SK-N-MC (cell line): ENCODE measurements at regions not wholly inside any gene's neighbourhood (a gene's known extent, or its start where the extent isn't known, plus 50 kb on each side); places are given as distances from the start of the nearest gene placed in this dataset.
"Not testable (repeated sequence)": the region's sequence is repeated elsewhere in the genome, so short reads cannot be mapped to it uniquely, and the experiment has no call there.

Experiments
- DNase-seq: peaks from one replicate; pipeline ENCODE4 v3.0.0-alpha.2; 2011; ENCODE audit warnings: low read depth, low spot score
- H3K27ac ChIP-seq: fragments of 200-600 bp; sonication (generic); 2 replicates; pipeline ENCODE4 v1.5.1; 2016; ENCODE audit warnings: mixed run types
- H3K36me3 ChIP-seq: fragments of 200-600 bp; sonication (generic); 2 replicates; pipeline ENCODE4 v1.6.1; 2017; ENCODE audit warnings: antibody characterized with exemption, low read length, mixed read lengths; ENCODE audit not compliant: insufficient read depth
- H3K4me3 ChIP-seq: fragments of 200-600 bp; sonication (generic); 2 replicates; pipeline ENCODE4 v1.5.1; 2016
- H3K9ac ChIP-seq: fragments of 200-600 bp; sonication (generic); 2 replicates; pipeline ENCODE4 v1.8.0; 2017; ENCODE audit warnings: mixed run types, mixed read lengths; ENCODE audit not compliant: insufficient read length
- H3K9me3 ChIP-seq: fragments of 200-600 bp; sonication (generic); 2 replicates; pipeline ENCODE4 v1.6.1; 2017; ENCODE audit warnings: low read depth, mild to moderate bottlenecking, antibody characterized with exemption, low read length, moderate library complexity, mixed read lengths
- EZH2 ChIP-seq: fragments of 200-600 bp; sonication (generic); IDR thresholded peaks from one replicate; pipeline ENCODE4 v1.6.1; 2017; ENCODE audit warnings: antibody characterized with exemption
- FOXP2 ChIP-seq: optimal IDR thresholded peaks from 2 replicates; pipeline ENCODE3; 2011; ENCODE audit warnings: mild to moderate bottlenecking, moderate library complexity; ENCODE audit not compliant: insufficient read depth; ENCODE audit errors: extremely low read length, control extremely low read depth
- POLR2AphosphoS5 ChIP-seq: IDR thresholded peaks from 2 replicates; pipeline ENCODE4 v1.6.1; 2012; ENCODE audit warnings: mild to moderate bottlenecking, low read depth, low read length, borderline replicate concordance

DNA sequence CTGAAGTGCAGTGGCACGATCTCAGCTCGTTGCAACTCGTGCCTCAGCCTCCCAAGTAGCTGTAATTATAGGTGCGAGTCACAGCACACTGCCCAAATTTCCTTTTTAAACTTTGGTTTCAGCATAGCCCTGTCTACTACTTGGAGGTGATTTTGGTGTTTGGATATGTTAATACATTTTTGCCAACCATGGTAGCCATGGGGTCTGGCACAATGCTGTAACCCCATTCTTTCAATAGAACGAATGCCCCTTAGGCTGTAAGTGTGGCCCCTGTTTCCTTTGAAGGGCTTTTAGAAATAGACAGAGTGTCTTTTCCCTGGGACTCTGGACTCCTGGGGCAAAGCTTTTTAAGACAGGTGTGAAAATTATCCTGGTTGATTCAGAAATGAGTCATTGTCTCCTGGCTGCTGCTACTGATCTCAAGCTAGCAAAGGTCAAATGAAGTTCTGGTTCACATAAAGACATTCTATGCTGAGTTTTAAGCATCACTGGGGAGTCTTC, 141.1 kb upstream of the RUNX1 start:
- Histone ChIP-seq H3K36me3 (no peaks in the 10 kb centered on the region), H3K27ac (no peak overlapping the region), H3K9me3 (no peaks in the 10 kb centered on the region), H3K9ac (no peak overlapping the region), H3K4me3 (no peak overlapping the region)
- DNase-seq: no peak
- TF ChIP-seq EZH2 (no peak), POLR2AphosphoS5 (no peak)

DNA sequence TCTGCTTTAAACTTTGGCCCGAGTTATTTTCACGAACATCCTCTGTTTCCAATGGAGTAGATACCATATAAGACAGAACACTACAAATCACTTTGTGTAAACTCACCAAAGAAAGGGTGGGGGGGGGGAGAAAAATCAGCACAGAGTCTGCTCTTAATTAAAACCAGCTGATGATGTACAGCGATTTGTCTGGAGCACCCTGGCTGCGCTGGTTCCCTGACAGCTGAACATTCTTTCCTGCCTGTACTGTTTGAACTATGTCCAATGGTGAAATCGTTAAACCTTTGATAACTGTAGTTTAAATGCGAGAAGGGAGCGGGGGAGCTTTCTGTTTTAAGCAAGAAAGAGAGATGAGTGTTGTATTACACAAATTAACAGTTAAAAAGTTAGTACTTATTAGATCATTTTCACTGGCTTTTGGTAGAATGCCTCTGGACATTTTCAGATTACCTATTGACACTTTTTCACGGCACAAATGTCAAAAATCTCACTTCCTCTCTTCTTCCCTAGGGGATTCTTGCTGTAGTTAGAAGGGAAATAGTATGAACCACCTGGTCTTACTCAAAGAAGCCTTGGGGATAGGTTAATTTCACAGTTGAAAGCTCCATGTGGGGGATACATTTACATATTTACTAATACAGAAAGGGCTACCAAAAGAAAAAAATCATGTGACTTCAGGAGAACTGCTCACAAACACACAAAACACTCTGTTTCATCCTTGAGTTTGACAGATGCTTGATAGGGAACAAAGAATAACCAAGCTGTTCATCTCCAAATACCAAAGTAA, 140.2 kb upstream of the RUNX1 start:
- TF ChIP-seq EZH2 (no peak), POLR2AphosphoS5 (no peak), FOXP2 (no peak)
- no peak for DNase-seq
- H3K36me3 ChIP-seq: no peaks in the 10 kb centered on the region
- no peak overlapping the region for H3K9ac ChIP-seq
- no peaks in the 10 kb centered on the region for H3K9me3 ChIP-seq
- H3K27ac ChIP-seq: no peak overlapping the region
- no peak overlapping the region for H3K4me3 ChIP-seq

DNA sequence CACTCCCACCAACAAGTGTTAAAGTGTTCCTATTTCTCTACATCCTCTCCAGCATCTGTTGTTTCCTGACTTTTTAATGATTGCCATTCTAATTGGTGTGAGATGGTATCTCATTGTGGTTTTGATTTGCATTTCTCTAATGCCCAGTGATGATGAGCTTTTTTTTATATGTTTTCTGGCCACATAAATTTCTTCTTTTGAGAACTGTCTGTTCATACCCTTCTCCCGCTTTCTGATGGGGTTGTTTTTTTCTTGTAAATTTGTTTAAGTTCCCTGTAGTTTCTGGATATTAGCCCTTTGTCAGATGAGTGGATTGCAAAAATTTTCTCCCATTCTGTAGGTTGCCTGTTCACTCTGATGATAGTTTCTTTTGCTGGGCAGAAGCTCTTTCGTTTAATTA, 134.3 kb upstream of the RUNX1 start:
- not testable (repeated sequence) for H3K9me3 ChIP-seq, DNase-seq, H3K9ac ChIP-seq, H3K4me3 ChIP-seq, H3K36me3 ChIP-seq, H3K27ac ChIP-seq

DNA sequence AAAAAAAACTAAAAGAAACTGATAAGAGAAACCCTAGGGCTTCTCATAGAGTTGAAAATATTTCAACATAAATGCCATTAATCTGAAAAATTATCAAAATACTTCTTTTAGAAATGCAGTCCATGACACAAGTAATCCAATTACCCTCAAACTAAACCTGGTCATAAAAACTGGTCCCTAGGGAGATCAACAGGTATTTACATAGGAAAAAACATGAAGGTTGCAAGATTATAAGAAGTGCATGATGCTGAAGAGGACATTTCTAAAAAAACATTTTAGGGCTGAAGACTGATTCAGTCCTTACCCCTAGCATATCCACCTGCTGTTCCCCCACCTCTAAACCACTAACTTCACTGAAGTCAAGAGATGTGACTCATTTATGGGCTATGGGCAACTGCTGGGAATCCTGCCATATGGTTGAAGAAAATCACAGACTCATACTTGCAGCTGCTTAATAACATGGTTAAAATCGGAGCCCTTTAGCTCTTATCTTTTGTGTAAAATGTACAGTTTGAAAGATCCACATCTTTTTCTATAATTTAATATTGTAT, 131.0 kb upstream of the RUNX1 start:
- H3K4me3 ChIP-seq: no peak overlapping the region
- H3K9ac ChIP-seq: no peak overlapping the region
- H3K27ac ChIP-seq: no peak overlapping the region
- H3K9me3 ChIP-seq: no peaks in the 10 kb centered on the region
- H3K36me3 ChIP-seq: no peaks in the 10 kb centered on the region
- TF ChIP-seq EZH2: no peak
- TF ChIP-seq FOXP2: no peak
- no peak for TF ChIP-seq POLR2AphosphoS5
- DNase-seq: no peak

DNA sequence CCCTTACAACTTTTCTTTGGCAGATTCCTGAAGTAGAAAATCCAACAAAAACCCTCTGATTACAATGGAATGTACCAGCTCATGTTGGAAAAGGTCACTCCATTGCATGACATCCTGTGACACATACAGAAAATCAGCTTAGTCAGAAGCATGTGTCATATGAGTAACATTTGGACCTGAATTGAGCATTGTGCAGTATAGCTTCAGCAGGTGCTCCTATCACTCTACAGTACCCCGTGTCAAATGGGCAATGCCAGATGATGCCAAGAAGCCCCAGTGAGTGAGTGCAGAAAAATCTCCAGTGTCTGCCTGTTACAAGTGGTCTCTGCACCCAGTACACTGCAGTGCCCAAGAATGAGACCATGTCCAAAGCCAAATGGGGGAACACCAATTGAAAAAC, 129.7 kb upstream of the RUNX1 start:
- no peaks in the 10 kb centered on the region for H3K36me3 ChIP-seq
- DNase-seq: no peak
- TF ChIP-seq FOXP2 (no peak), EZH2 (no peak)
- H3K9me3 ChIP-seq: no peaks in the 10 kb centered on the region
- H3K9ac ChIP-seq: no peak overlapping the region
- no peak overlapping the region for H3K4me3 ChIP-seq
- H3K27ac ChIP-seq: no peak overlapping the region

DNA sequence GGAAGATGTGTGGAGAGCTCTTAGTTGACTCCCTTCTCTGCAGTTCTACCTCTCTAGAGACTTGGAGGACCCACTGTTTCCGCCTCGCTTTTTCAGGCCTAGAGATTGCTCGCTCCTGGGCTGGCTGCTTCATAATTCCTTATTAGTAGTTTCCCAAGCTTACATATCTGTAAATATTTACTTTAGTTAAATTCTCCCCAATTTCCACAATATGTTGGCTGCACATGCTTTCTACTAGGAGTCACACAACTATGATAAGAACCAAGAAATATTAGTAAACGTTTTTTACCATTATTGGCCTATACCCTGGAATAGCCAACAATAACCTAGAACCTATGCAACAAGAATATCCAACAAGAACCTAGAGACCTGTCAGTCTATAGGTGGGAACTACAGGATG, 129.0 kb upstream of the RUNX1 start:
- no peaks in the 10 kb centered on the region for H3K9me3 ChIP-seq
- TF ChIP-seq FOXP2: no peak
- TF ChIP-seq POLR2AphosphoS5: no peak
- TF ChIP-seq EZH2: no peak
- no peak overlapping the region for H3K9ac ChIP-seq
- H3K36me3 ChIP-seq: no peaks in the 10 kb centered on the region
- H3K27ac ChIP-seq: no peak overlapping the region
- no peak overlapping the region for H3K4me3 ChIP-seq
- no peak for DNase-seq

DNA sequence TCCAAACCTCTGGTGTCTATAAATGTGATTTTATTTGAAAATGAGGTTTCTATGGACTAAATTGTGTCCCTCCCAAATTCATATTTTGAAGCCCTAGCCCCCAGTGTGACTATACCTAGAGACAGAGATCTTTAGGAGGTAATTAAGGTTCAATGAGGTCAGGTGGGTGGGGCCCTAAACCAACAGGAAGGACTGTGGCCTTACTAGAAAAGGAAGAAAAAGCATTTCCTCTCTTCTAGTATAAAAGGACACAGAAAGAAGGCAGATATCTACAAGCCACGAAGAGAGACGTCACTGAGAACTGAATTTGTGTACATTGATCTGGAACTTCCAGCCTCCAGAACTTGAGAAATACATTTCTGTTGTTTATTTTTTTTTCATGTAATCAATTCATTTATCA, 123.1 kb upstream of the RUNX1 start:
- DNase-seq: no peak

DNA sequence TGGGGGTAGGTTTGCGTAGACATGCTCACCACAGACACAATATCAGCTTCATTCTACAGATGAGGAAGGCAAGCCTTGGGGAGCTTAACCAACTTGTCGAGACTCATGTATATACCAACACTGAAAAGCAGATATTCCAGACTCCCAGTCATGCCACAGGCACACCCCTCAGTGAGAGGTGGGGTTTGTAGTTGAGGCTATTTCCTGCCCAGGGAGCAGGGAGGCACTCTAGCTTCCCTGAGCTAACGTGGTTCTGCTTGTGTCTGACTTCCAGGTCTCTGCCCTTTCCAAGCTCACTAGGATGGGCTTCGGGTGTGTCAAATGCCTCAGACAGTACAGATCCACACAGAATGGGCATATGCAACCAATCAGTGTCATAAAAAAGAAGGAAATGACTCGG, 122.3 kb upstream of the RUNX1 start:
- TF ChIP-seq EZH2: no peak
- H3K36me3 ChIP-seq: no peaks in the 10 kb centered on the region
- H3K9ac ChIP-seq: no peak overlapping the region
- H3K4me3 ChIP-seq: no peak overlapping the region
- no peak overlapping the region for H3K27ac ChIP-seq
- no peak for DNase-seq
- no peaks in the 10 kb centered on the region for H3K9me3 ChIP-seq

More for the DNA sequence above, 123.1 kb upstream of the RUNX1 start:
- Histone ChIP-seq H3K9me3 (no peaks in the 10 kb centered on the region), H3K27ac (no peak overlapping the region), H3K4me3 (no peak overlapping the region), H3K9ac (no peak overlapping the region), H3K36me3 (no peaks in the 10 kb centered on the region)
- TF ChIP-seq FOXP2 (no peak), POLR2AphosphoS5 (no peak), EZH2 (no peak)

DNA sequence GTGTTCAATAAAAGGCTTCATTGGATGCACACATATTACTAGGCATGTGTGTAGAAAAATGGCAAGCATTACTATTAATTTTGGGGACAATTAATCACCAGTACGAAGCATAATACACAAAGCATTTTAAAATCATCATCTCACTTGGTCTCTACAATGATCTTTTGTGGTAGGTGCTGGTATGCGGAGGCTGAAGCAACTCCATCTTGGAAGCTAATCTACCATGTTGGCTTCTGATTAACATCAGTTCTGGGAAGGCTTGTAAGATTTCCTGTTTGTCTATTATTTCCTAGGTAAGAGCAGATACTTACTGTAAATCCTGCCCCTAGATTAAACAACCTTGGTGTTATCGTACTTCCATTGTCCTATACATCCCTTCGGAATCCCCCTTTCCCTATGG, 121.7 kb upstream of the RUNX1 start:
- Histone ChIP-seq H3K4me3 (no peak overlapping the region), H3K36me3 (no peaks in the 10 kb centered on the region), H3K9ac (no peak overlapping the region), H3K9me3 (no peaks in the 10 kb centered on the region), H3K27ac (no peak overlapping the region)
- no peak for TF ChIP-seq EZH2
- no peak for TF ChIP-seq POLR2AphosphoS5
- no peak for TF ChIP-seq FOXP2
- DNase-seq: no peak

DNA sequence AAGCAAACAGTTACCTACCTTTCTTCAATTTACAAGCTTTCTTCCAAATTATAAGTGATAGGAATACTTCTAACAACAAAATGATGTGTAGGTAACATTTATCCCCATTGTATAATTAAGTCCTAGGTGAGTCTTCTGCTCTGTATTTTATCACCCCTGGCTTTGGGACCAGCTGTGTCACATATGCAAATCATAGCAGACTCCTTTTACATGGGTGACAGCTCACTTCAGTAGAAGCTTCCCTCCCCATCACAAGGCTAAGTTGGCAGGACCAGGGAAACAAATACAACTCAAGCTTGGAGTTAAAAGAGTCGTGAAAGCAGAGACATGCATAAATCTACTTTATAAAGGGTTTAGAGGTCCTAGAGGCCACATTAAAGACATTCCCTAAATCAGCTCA, 121.1 kb upstream of the RUNX1 start:
- no peak for DNase-seq
- no peak for TF ChIP-seq POLR2AphosphoS5
- no peak for TF ChIP-seq FOXP2
- no peak for TF ChIP-seq EZH2
- no peak overlapping the region for H3K4me3 ChIP-seq
- no peaks in the 10 kb centered on the region for H3K9me3 ChIP-seq
- no peak overlapping the region for H3K27ac ChIP-seq
- H3K36me3 ChIP-seq: no peaks in the 10 kb centered on the region
- H3K9ac ChIP-seq: no peak overlapping the region
